Neural progenitor cell (in vitro differentiated cells): ENCODE measurements at regions not wholly inside any gene's neighbourhood (a gene's known extent, or its start where the extent isn't known, plus 50 kb on each side); places are given as distances from the start of the nearest gene placed in this dataset.

Experiments
- CTCF ChIP-seq: fragments of 200-600 bp; sonication (generic); IDR thresholded peaks from 2 replicates; pipeline ENCODE4 v1.5.1; 2017; ENCODE audit warnings: antibody characterized with exemption, mild to moderate bottlenecking
- EZH2 ChIP-seq: fragments of 200-600 bp; sonication (generic); IDR thresholded peaks from 2 replicates; pipeline ENCODE4 v1.6.1; 2017; ENCODE audit warnings: antibody characterized with exemption, mild to moderate bottlenecking, moderate library complexity

DNA sequence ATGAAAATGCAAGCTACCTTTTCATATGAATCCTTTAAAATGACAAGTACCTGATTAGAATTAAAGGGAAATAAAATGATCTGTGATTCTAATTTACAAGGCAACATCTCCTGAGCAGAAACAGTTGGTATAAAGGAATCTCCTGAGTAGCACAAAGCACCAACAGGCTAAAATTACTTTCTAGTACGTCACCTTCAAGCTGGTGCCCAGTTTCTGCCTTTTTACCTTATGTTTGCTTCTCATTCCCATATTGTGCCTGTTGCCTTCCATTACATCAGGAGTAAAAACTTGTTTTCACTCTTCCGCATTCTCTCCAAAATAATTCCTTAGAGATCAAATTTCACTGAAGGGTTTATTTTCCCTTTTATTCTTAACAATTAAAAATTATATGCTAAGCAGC lies 587.1 kb upstream of the KCND2 start:
- no peak for TF ChIP-seq CTCF
- TF ChIP-seq EZH2 = no peak
